ENCODE measurements at regions not wholly inside any gene's neighbourhood (a gene's known extent, or its start where the extent isn't known, plus 50 kb on each side); places are given as distances from the start of the nearest gene placed in this dataset.

DNA sequence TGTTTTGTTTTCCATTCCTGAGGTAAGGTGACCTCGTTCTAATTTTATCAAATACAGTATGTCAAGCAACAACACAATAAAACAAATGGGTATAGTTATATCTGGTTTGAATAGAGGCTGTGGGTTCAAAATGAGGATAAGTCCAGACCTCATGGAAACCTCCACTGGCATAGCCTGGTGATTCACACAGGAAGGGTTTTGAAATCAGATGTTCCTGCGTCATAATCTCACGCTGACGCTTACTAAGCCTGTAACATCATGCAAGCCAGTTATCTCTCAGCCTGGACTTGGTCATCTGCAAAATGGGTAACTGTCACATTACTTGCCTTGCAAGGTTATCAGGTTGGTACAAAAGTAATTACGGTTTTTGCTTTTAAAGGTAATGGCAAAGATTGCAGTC is 1056.3 kb upstream of the EEF2KMT start:
- TF ChIP-seq POLR2A (IDR thresholded peaks at IDR 0.05; ENCODE audit: extremely low read depth, insufficient read length): no peak
- TF ChIP-seq, protein P1, sequence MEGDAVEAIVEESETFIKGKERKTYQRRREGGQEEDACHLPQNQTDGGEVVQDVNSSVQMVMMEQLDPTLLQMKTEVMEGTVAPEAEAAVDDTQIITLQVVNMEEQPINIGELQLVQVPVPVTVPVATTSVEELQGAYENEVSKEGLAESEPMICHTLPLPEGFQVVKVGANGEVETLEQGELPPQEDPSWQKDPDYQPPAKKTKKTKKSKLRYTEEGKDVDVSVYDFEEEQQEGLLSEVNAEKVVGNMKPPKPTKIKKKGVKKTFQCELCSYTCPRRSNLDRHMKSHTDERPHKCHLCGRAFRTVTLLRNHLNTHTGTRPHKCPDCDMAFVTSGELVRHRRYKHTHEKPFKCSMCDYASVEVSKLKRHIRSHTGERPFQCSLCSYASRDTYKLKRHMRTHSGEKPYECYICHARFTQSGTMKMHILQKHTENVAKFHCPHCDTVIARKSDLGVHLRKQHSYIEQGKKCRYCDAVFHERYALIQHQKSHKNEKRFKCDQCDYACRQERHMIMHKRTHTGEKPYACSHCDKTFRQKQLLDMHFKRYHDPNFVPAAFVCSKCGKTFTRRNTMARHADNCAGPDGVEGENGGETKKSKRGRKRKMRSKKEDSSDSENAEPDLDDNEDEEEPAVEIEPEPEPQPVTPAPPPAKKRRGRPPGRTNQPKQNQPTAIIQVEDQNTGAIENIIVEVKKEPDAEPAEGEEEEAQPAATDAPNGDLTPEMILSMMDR (IDR thresholded peaks at IDR 0.05; ENCODE audit: low read depth, low read length): no peak
- TF ChIP-seq, protein P2, sequence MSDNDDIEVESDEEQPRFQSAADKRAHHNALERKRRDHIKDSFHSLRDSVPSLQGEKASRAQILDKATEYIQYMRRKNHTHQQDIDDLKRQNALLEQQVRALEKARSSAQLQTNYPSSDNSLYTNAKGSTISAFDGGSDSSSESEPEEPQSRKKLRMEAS (IDR thresholded peaks at IDR 0.05; ENCODE audit: low read depth, low read length): no peak
